ENCODE measurements at regions not wholly inside any gene's neighbourhood (a gene's known extent, or its start where the extent isn't known, plus 50 kb on each side); places are given as distances from the start of the nearest gene placed in this dataset.

DNA sequence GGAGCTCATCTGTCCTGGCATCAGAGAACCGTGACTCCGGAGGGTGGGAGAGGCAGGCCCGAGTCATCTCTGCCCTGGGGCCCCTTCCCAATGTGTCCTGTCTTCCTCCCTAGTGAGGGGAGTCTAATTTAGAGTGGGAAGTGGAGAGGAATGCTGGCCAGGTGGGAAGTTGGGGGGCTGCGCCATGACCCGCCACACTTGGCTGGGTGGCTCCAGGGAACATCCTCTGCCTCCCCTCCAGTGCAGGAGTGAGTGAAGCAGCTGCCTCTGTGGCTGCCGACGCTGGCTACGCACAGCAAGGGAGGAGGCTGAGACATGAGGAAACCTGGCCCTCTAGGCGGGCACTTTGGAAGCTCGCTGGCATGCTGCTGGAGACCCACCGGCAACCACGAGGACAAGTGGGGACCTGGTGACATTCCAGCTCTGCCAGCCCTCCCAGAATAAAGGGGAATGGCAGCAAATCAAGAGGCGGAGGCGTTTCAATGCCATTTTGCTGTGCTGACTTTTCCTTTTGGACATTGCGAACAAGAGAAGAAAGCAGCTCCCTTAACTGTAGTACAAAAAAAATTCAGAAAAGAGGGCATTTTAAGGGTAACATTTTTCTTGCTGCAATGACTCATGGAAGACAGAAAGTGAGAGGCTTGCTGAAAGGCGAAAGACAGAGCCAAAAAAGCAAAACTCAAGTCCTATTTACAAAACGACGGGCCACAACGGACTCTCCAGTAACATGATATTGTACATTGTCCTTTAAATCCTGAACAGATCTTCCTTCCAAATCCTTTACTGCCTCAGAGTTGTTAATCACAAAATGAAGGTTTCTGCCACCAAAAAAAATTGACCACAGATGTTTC lies 121.2 kb upstream of the PITRM1 start:
- TF ChIP-seq POLR2A (IDR thresholded peaks at IDR 0.05) (no peak), POLR2AphosphoS5 (IDR thresholded peaks at IDR 0.05; ENCODE audit: insufficient read depth in 1 of 2, low read depth in 1 of 2) (peak in 1 of 2 donors; percentile 35)
- DNase-seq (ENCODE audit: extremely low spot score in 2 of 2) = no peak
- H3K4me1 ChIP-seq = peaks cover 11% of the 10 kb centered on the region
- H3K27ac ChIP-seq = peak overlapping the region; percentile 86
- no peak overlapping the region for H3K4me3 ChIP-seq
- no peaks in the 10 kb centered on the region for H3K9me3 ChIP-seq
- intact Hi-C loops (cut with DNase I) = no loop called here
- H3K36me3 ChIP-seq = no peaks in the 10 kb centered on the region
- no peaks in the 10 kb centered on the region for H3K27me3 ChIP-seq

DNA sequence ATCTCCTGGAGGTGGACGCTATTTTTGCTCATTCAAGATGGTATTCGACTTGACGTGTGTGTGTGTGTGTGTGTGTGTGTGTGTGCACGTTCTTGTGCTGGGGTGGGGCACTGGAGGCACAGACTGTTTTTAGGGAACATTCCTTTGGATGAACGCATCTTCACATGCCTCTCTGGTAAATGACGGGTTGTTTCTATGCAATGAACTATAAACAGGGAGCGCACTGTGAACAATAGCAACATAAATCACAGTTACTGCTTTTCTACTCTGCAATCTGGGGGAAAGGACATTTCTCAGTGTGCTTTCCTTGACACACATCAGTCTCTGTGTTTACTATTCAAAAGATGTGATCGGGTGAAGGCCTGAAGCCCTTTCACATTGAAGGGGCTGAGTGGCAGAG lies 120.1 kb upstream of the PITRM1 start:
- intact Hi-C loops (cut with DNase I) = no loop called here
- no peak for DNase-seq (ENCODE audit: extremely low spot score in 2 of 2)
- no peak for TF ChIP-seq POLR2A (IDR thresholded peaks at IDR 0.05)
- no peak for TF ChIP-seq CTCF (IDR thresholded peaks at IDR 0.05)
- TF ChIP-seq POLR2AphosphoS5 (IDR thresholded peaks at IDR 0.05; ENCODE audit: insufficient read depth in 1 of 2, low read depth in 1 of 2) = no peak

DNA sequence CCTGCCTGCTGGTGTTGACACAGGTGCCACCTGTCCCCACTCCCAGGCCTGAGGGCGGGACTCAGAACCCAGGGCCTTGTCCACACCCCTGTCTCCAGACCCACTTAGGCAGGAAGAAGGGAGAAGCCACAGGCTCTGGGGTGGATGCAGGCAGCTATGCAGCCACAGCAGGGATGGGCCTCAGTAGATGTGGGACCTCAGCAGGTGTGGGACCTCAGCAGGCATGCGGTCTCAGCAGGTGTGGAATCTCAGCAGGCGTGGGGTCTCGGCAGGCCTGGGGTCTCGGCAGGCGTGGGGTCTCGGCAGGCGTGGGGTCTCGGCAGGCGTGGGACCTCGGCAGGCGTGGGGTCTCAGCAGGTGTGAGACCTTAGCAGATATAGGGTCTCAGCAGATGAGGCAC lies 118.0 kb upstream of the PITRM1 start:
- Histone ChIP-seq H3K4me3 (no peak overlapping the region), H3K36me3 (no peaks in the 10 kb centered on the region), H3K4me1 (peaks cover 11% of the 10 kb centered on the region), H3K27ac (no peak overlapping the region), H3K27me3 (no peaks in the 10 kb centered on the region), H3K9me3 (no peaks in the 10 kb centered on the region)
- TF ChIP-seq POLR2A (IDR thresholded peaks at IDR 0.05) (no peak), POLR2AphosphoS5 (IDR thresholded peaks at IDR 0.05; ENCODE audit: insufficient read depth in 1 of 2, low read depth in 1 of 2) (no peak), CTCF (IDR thresholded peaks at IDR 0.05) (no peak)
- intact Hi-C loops (cut with DNase I) = no loop called here
- no peak for DNase-seq (ENCODE audit: extremely low spot score in 2 of 2)

More for the DNA sequence above, 120.1 kb upstream of the PITRM1 start:
- no peaks in the 10 kb centered on the region for H3K27me3 ChIP-seq
- H3K4me3 ChIP-seq = no peak overlapping the region
- H3K27ac ChIP-seq = peak overlapping the region; percentile 86
- peaks cover 11% of the 10 kb centered on the region for H3K4me1 ChIP-seq
- H3K36me3 ChIP-seq = no peaks in the 10 kb centered on the region
- H3K9me3 ChIP-seq = no peaks in the 10 kb centered on the region

DNA sequence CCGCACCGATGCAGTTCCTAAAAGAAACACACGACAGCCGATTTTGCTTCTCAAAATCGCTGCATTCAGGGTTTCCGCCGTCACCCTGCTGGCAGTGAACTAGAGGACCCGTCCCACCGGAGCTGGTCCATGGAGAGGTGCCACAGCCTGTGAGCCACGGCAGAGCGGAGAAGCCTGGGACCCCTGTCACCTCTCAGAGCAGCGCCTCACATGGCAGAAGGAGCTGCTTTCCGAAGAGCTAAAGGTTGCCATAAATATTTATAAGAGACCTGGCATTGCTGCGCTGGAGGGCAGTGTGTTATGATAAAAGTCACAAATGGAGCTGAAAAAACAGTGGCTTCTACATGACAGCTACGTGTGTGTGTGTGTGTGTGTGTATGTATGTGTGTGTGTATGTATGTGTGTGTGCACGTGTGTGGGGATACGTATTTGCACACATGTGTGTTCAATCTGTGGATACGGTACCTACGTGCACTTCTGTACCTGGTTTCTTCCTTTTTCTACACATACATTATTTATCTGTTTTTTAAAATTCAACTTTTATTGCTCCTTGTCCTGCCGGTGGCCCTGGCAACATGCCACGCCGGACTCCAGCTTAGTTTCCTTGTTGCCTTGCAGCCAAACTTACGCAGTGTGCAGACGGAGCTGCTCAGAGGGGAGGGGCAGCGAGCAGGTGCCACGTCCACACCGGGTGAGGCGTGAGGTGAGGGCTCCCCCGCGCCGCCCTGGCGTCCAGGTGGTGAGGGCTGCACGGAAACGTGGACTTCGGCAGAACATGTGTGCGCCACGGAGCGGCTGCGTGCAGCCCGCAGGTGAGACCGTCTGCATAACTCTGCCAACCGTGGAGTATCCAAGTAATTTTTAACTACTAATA lies 115.2 kb upstream of the PITRM1 start:
- no peak for DNase-seq (ENCODE audit: extremely low spot score in 2 of 2)
- Histone ChIP-seq H3K27ac (no peak overlapping the region), H3K9me3 (no peaks in the 10 kb centered on the region), H3K4me1 (no peaks in the 10 kb centered on the region), H3K27me3 (no peaks in the 10 kb centered on the region), H3K4me3 (no peak overlapping the region), H3K36me3 (no peaks in the 10 kb centered on the region)
- intact Hi-C loops (cut with DNase I) = no loop called here
- TF ChIP-seq POLR2A (IDR thresholded peaks at IDR 0.05) = no peak
- no peak for TF ChIP-seq POLR2AphosphoS5 (IDR thresholded peaks at IDR 0.05; ENCODE audit: insufficient read depth in 1 of 2, low read depth in 1 of 2)
- TF ChIP-seq CTCF (IDR thresholded peaks at IDR 0.05) = no peak

DNA sequence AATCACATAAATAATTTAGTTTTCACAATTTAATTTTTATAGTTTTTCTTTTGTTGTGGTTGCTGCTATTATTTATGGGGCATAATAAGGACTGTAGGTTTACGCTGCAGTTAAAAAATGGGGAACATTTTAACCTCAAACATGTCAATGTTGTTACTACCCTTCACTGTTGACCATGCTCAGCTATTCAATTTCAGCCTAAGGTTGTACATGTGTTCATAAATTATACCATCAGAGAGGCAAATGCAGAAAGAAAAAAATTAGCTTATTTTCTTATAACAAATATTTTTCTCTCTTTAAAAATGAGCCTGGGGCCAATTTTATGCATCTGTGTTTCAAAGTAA lies 110.1 kb upstream of the PITRM1 start:
- no peak overlapping the region for H3K4me3 ChIP-seq
- H3K9me3 ChIP-seq = no peaks in the 10 kb centered on the region
- H3K4me1 ChIP-seq = no peaks in the 10 kb centered on the region
- intact Hi-C loops (cut with DNase I) = no loop called here
- no peak for TF ChIP-seq POLR2AphosphoS5 (IDR thresholded peaks at IDR 0.05; ENCODE audit: insufficient read depth in 1 of 2, low read depth in 1 of 2)
- TF ChIP-seq POLR2A (IDR thresholded peaks at IDR 0.05) = no peak
- TF ChIP-seq CTCF (IDR thresholded peaks at IDR 0.05) = no peak
- DNase-seq (ENCODE audit: extremely low spot score in 2 of 2) = no peak
- no peak overlapping the region for H3K27ac ChIP-seq
- H3K27me3 ChIP-seq = no peaks in the 10 kb centered on the region
- H3K36me3 ChIP-seq = no peaks in the 10 kb centered on the region

All from vagina (tissue), 2 donors.